HFFc6 (cell line): ENCODE measurements at regions not wholly inside any gene's neighbourhood (a gene's known extent, or its start where the extent isn't known, plus 50 kb on each side); places are given as distances from the start of the nearest gene placed in this dataset.

Experiments used
- DNase-seq: peaks from one replicate; pipeline ENCODE4 v3.0.0-alpha.2; 2018
- H3K27ac Mint-ChIP-seq: 2 replicates; pipeline ENCODE4 v1.8.0; 2020; ENCODE audit warnings: mild to moderate bottlenecking, mixed read lengths
- H3K27me3 Mint-ChIP-seq: 2 replicates; pipeline ENCODE4 v1.8.0; 2021; ENCODE audit warnings: mild to moderate bottlenecking, moderate library complexity, mixed read lengths; ENCODE audit not compliant: insufficient read depth
- H3K36me3 Mint-ChIP-seq: 2 replicates; pipeline ENCODE4 v1.8.0; 2021; ENCODE audit warnings: low read depth, mixed read lengths
- H3K4me1 Mint-ChIP-seq: 2 replicates; pipeline ENCODE4 v1.8.0; 2020; ENCODE audit warnings: low read depth, mixed read lengths
- H3K4me3 Mint-ChIP-seq: 2 replicates; pipeline ENCODE4 v1.8.0; 2020; ENCODE audit warnings: mild to moderate bottlenecking, moderate library complexity, mixed read lengths
- H3K9me3 Mint-ChIP-seq: 2 replicates; pipeline ENCODE4 v1.8.0; 2020; ENCODE audit warnings: mild to moderate bottlenecking, mixed read lengths
- TF ChIP-seq, protein P1 (sequence below): fragments of 200-600 bp; sonication (generic); IDR thresholded peaks from 2 replicates; pipeline ENCODE4 v1.5.0; 2021; ENCODE audit warnings: antibody characterized with exemption, mild to moderate bottlenecking

DNA sequence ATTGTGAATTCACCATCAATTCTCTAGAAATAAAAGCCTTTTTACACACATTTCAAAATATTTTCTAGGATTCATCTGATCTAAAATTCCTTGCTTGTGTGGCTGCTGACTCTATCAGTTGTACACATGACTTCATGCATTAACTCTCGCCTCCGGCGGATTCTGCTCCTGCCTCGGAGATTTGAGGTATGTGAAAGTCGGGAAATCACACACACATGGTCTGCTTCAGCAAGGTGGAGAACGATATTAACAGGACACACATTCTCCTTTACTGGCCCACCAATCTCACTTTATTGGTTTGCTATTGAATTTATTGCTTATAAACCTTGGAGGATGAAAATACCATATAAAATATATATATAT, 855.7 kb downstream of the SLITRK5 start:
- Mint-ChIP-seq H3K4me1 (no peaks in the 10 kb centered on the region), H3K36me3 (no peaks in the 10 kb centered on the region), H3K9me3 (peaks cover 37% of the 10 kb centered on the region), H3K4me3 (no peak overlapping the region), H3K27me3 (no peaks in the 10 kb centered on the region; the same call in 1 of the 2 replicates), H3K27ac (no peak overlapping the region)
- DNase-seq = no peak
- TF ChIP-seq, protein P1, sequence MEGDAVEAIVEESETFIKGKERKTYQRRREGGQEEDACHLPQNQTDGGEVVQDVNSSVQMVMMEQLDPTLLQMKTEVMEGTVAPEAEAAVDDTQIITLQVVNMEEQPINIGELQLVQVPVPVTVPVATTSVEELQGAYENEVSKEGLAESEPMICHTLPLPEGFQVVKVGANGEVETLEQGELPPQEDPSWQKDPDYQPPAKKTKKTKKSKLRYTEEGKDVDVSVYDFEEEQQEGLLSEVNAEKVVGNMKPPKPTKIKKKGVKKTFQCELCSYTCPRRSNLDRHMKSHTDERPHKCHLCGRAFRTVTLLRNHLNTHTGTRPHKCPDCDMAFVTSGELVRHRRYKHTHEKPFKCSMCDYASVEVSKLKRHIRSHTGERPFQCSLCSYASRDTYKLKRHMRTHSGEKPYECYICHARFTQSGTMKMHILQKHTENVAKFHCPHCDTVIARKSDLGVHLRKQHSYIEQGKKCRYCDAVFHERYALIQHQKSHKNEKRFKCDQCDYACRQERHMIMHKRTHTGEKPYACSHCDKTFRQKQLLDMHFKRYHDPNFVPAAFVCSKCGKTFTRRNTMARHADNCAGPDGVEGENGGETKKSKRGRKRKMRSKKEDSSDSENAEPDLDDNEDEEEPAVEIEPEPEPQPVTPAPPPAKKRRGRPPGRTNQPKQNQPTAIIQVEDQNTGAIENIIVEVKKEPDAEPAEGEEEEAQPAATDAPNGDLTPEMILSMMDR = no peak

- H3K4me1 Mint-ChIP-seq = no peaks in the 10 kb centered on the region
- no peak for DNase-seq
- H3K36me3 Mint-ChIP-seq = no peaks in the 10 kb centered on the region
- peaks cover 17% of the 10 kb centered on the region for H3K9me3 Mint-ChIP-seq
- no peak overlapping the region for H3K4me3 Mint-ChIP-seq
- H3K27me3 Mint-ChIP-seq = no peaks in the 10 kb centered on the region
- TF ChIP-seq, protein P1 = no peak
- no peak overlapping the region for H3K27ac Mint-ChIP-seq
These were observed 870.8 kb downstream of the SLITRK5 start for GRCh38 chr13:88541994-88542393.

- no peak overlapping the region for H3K4me3 Mint-ChIP-seq
- H3K27ac Mint-ChIP-seq = no peak overlapping the region
- no peaks in the 10 kb centered on the region for H3K27me3 Mint-ChIP-seq
- no peaks in the 10 kb centered on the region for H3K36me3 Mint-ChIP-seq
- TF ChIP-seq, protein P1 = no peak
- H3K4me1 Mint-ChIP-seq = no peaks in the 10 kb centered on the region
- H3K9me3 Mint-ChIP-seq = peaks cover 11% of the 10 kb centered on the region
- no peak for DNase-seq
These were observed 873.7 kb downstream of the SLITRK5 start for GRCh38 chr13:88544836-88545235.

- no peak overlapping the region for H3K27ac Mint-ChIP-seq
- no peaks in the 10 kb centered on the region for H3K4me1 Mint-ChIP-seq
- H3K27me3 Mint-ChIP-seq = no peaks in the 10 kb centered on the region
- no peak for DNase-seq
- no peaks in the 10 kb centered on the region for H3K36me3 Mint-ChIP-seq
- no peak overlapping the region for H3K4me3 Mint-ChIP-seq
- TF ChIP-seq, protein P1 = no peak
- H3K9me3 Mint-ChIP-seq = peaks cover 15% of the 10 kb centered on the region
These were observed 881.8 kb downstream of the SLITRK5 start for GRCh38 chr13:88552966-88553365.

DNA sequence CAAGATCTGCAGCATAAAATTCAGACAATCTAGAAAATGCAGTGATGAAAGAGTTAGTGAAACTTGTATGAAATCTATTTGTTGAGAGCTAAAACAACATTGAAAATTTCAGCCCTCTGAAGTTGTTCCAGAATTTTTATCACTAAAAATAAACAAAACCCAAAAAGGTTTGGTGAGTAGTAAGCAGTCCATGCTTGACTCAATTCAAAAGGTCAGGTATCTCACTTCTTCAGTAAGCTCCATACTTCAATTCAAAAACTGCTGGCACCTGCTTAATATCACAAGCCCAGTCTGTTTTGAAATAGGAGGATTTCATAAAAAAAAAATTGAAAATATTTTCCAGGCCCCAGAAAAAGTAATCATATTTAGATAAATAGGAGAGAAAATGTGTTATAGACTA, 894.4 kb downstream of the SLITRK5 start:
- H3K4me3 Mint-ChIP-seq = no peak overlapping the region

More for the DNA sequence above, 894.4 kb downstream of the SLITRK5 start:
- DNase-seq = no peak
- TF ChIP-seq, protein P1 = no peak
- Mint-ChIP-seq H3K9me3 (peaks cover 24% of the 10 kb centered on the region), H3K27me3 (no peaks in the 10 kb centered on the region), H3K36me3 (no peaks in the 10 kb centered on the region), H3K27ac (no peak overlapping the region), H3K4me1 (no peaks in the 10 kb centered on the region)
